Right lobe of liver (tissue), 4 donors: ENCODE measurements at regions not wholly inside any gene's neighbourhood (a gene's known extent, or its start where the extent isn't known, plus 50 kb on each side); places are given as distances from the start of the nearest gene placed in this dataset.

ENCODE experiments used
- CTCF ChIP-seq, 4 donors: fragments of 200-600 bp in 3 of 4; fragments of 450-650 bp in 1 of 4; IDR thresholded peaks; one replicate each; pipeline versions ENCODE4 v1.5.1 to v1.8.0; 2016 to 2022; ENCODE audit warnings: antibody characterized with exemption in 4 of 4, mild to moderate bottlenecking in 2 of 4
- POLR2A ChIP-seq: fragments of 450-650 bp; IDR thresholded peaks from one replicate; pipeline ENCODE4 v1.6.1; 2017; ENCODE audit warnings: antibody characterized with exemption, mild to moderate bottlenecking
- donor health status: DM: no; HTN: no; CAD: no.
- donor health status: DM: no; HTN: no; CAD: no.
- donor health status: DM: no; HTN: yes; CAD: no.

- TF ChIP-seq POLR2A (no peak), CTCF (IDR thresholded peaks at IDR 0.05) (no peak)
Measured at GRCh38 chr4:67365661-67366245, 179.6 kb downstream of the CENPC start.
